IPS-18a (cell line): ENCODE measurements at regions not wholly inside any gene's neighbourhood (a gene's known extent, or its start where the extent isn't known, plus 50 kb on each side); places are given as distances from the start of the nearest gene placed in this dataset.

Source experiments
- H3K27ac ChIP-seq: one replicate; pipeline ENCODE4 v1.5.1; 2013; ENCODE audit warnings: low read length
- H3K27me3 ChIP-seq: one replicate; pipeline ENCODE4 v1.6.1; 2013; ENCODE audit warnings: mild to moderate bottlenecking, low read length; ENCODE audit not compliant: control insufficient read depth, insufficient read depth
- H3K36me3 ChIP-seq: one replicate; pipeline ENCODE4 v1.6.1; 2013; ENCODE audit warnings: low read depth, low read length; ENCODE audit not compliant: control insufficient read depth
- H3K4me1 ChIP-seq: one replicate; pipeline ENCODE4 v1.6.1; 2013; ENCODE audit warnings: low read depth, low read length; ENCODE audit not compliant: control insufficient read depth
- H3K4me3 ChIP-seq: one replicate; pipeline ENCODE4 v1.5.1; 2013; ENCODE audit warnings: low read length
- H3K9ac ChIP-seq: one replicate; pipeline ENCODE4 v1.6.1; 2013; ENCODE audit warnings: mild to moderate bottlenecking, low read length, moderate library complexity
- H3K9me3 ChIP-seq: one replicate; pipeline ENCODE4 v1.6.1; 2013; ENCODE audit warnings: low read depth, low read length; ENCODE audit not compliant: control insufficient read depth

DNA sequence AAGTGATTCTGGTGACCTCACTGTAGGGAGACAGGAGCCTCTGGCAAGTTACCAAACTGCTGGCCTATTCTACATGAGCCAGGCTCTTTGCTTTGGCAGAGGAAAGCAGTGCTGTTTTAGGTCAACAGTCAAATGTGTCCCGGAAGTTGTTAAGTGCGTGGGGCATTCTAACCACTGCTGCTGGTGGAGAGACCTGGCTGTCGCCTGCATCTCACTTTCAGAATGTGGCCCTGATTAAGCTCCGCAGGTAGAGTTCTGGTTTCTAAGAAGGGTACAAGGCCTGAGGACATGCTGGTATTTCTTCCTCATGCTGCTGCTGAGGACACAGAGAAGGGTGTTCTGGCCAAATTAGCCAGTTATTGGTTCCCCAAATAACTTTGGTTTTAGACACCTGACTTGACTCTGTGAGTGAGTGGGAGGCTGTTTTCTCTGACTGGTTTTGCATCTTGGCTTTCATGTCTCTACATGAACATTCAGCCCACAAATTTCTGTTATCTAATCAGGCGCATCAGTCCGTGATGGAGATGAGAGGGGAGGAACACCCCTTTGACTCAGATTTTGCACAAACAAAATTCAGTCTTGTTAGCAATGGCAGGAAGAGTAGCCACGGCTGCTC, 120.8 kb downstream of the LMO4 start:
- no peak overlapping the region for H3K27ac ChIP-seq
- no peaks in the 10 kb centered on the region for H3K9me3 ChIP-seq
- no peak overlapping the region for H3K4me3 ChIP-seq
- no peaks in the 10 kb centered on the region for H3K36me3 ChIP-seq
- H3K9ac ChIP-seq = no peak overlapping the region
- H3K27me3 ChIP-seq = no peaks in the 10 kb centered on the region
- H3K4me1 ChIP-seq = peaks cover 5% of the 10 kb centered on the region

DNA sequence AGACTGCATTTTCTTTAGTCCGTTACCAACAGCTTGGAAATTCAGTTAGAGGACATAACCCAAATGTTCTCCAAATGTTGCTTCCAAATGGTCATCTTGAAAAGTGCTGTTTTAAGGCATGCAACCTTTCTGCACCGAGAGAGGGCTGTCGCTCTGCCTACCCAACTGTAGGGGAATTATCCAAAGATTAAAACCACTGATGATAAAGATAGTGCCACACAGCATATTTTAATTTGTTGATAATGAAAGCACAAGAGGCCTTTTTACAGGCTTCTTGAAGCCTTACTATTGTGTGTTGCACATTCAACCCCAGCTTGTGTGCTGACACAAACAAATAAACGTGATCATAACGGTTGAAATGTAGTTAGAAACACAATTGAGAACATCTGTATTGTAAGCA, 121.5 kb downstream of the LMO4 start:
- Histone ChIP-seq H3K9me3 (peaks cover 4% of the 10 kb centered on the region), H3K4me3 (no peak overlapping the region), H3K27me3 (no peaks in the 10 kb centered on the region), H3K9ac (no peak overlapping the region), H3K4me1 (peaks cover 5% of the 10 kb centered on the region), H3K27ac (no peak overlapping the region), H3K36me3 (no peaks in the 10 kb centered on the region)

DNA sequence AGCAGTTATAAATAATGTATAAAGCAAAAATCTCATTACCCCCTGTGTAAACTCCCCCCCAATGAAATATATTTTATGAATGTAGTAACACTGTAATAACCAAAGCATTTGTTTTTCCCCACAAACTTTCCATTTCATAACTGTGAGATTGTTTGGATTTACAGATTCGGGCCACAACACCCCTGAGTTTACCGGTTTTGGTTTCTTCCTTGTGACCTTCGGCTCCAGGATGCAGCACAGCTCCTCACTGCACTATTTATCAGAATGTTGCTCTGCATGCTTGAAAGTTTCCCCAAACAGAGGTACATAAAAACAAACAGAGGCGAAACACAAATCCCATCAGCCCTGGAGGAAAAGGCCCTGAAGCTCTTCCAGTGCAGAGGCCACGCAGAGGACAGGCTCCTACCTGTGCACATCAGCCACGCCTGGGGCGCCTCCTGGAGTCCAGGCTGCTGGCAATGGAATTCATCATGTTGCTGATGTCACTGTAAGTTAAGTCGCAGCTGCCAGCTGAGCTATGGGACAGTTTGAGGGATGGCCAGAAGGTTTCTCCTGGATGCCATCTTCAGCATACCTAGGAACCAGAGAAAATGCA, 122.0 kb downstream of the LMO4 start:
- Histone ChIP-seq H3K9me3 (peaks cover 4% of the 10 kb centered on the region), H3K27me3 (no peaks in the 10 kb centered on the region), H3K36me3 (no peaks in the 10 kb centered on the region), H3K27ac (no peak overlapping the region), H3K9ac (no peak overlapping the region), H3K4me3 (no peak overlapping the region), H3K4me1 (peaks cover 5% of the 10 kb centered on the region)

DNA sequence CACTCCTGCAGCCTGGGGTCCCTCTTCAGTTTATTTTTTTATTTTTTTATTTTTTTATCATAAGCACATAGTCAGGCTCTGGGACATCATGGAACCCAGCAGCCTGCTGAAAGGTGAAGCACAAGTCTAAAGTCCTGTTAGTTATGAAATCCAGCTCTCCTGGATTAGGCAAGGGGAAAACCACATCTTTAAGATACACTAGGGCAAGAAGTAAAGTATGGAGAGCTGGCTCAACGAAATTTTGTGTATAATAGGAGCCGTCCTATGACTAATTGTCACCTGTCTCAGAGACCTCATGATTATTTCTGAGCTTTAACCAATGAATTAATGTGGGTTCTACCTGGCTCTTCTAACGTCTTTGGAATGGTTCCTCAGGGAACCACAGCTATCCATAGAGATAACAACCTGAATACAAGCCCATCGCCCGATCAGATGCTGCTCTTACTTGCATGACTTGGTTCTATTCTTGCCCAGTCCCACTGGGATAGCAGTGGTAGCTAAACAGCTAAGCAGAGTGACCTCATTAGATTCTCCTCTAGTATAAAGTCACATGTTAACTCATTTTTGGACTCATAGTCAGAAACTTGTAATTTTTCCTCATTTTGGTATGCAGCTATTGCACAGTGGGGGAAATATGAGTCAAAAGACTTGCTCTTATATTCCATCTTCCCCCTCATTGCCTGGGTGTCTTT, 122.7 kb downstream of the LMO4 start:
- Histone ChIP-seq H3K9me3 (peaks cover 4% of the 10 kb centered on the region), H3K9ac (no peak overlapping the region), H3K27ac (no peak overlapping the region), H3K4me3 (no peak overlapping the region), H3K4me1 (peaks cover 5% of the 10 kb centered on the region), H3K27me3 (no peaks in the 10 kb centered on the region), H3K36me3 (no peaks in the 10 kb centered on the region)

DNA sequence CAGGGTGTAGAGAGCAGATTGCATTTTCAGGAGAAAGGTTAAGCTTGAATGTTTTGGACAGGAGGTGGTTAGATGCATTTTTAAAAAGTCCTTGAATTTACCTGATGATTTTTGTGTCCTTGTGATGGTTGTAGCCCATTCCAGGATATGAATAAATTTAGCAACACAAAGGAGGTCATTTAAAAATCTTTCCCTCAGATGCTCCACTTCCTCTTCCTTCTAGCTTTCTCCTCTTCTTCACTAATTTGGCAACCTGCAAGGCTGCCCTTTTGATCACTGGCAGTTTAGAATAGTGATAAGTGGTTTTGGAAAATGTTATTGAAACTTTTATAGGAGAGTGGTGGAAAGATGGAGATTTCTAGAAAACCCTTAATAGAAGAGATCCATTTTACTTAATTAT, 124.0 kb downstream of the LMO4 start:
- Histone ChIP-seq H3K9me3 (peaks cover 8% of the 10 kb centered on the region), H3K36me3 (no peaks in the 10 kb centered on the region), H3K27me3 (no peaks in the 10 kb centered on the region), H3K4me3 (no peak overlapping the region), H3K9ac (no peak overlapping the region), H3K4me1 (peaks cover 5% of the 10 kb centered on the region), H3K27ac (no peak overlapping the region)

DNA sequence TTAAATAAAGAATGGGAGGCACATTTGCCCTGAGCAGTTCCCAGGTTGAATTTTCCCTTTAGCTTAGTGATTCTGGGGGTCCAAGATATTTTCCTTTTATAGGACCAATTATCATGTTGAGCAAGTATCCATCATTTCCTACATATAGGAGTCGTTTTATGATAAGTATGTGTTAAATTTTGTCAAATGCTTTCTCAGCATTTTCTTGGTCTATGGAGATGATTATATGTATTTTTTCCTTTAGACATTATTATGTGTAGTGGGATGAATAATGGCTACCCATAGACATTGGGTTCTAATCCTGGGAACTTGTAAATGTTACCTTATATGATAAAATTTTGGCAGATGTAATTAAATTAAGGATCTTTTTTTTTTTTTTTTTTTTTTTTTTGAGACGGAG, 128.7 kb downstream of the LMO4 start:
- Histone ChIP-seq H3K9me3 (peaks cover 8% of the 10 kb centered on the region), H3K9ac (no peak overlapping the region)

DNA sequence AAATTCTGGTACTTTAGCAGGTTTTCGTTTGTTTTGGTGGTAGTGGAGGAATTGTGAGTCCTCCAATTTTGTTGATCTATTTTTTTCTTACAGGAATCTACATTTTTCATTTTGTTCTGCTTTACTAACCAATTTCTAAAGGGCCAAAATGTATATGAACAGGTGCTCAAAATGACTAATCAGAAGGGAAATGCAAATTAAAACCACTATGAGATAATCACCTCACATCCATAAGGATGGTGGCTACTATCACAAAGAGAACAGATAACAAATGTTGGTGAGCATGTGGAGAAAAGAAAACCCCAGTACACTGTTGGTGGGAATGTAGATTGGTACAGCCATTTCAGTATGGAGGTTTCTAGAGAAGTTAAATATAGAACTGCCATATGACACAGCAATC, 134.2 kb downstream of the LMO4 start:
- Histone ChIP-seq H3K4me3 (no peak overlapping the region), H3K9me3 (no peaks in the 10 kb centered on the region), H3K4me1 (peaks cover 9% of the 10 kb centered on the region), H3K9ac (no peak overlapping the region), H3K27me3 (no peaks in the 10 kb centered on the region), H3K27ac (no peak overlapping the region), H3K36me3 (no peaks in the 10 kb centered on the region)

More for the DNA sequence above, 128.7 kb downstream of the LMO4 start:
- H3K36me3 ChIP-seq = no peaks in the 10 kb centered on the region
- H3K27ac ChIP-seq = no peak overlapping the region
- no peaks in the 10 kb centered on the region for H3K27me3 ChIP-seq
- H3K4me3 ChIP-seq = no peak overlapping the region
- no peaks in the 10 kb centered on the region for H3K4me1 ChIP-seq

DNA sequence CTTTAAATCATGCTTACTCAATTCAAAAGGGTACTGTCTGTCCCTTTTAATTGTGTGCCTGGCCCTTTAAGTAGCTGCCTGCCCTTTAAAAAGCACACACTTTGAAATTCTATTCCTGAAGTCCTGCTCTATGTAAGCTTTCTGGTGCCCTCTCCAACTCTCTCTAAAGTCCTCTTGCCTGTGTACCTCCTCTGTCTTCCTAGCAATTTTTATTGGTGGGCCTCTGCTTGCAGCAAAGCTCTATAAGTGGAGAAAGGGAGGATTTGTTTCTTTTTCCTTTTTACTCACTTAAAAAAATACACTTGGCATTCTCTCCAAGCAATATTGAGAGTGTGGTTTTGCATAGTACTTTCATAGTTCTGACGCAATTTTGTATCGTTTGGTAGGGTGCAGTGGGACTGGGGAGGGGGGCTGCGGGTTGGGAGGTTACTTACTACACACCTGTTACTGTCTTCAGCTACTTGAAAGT, 135.4 kb downstream of the LMO4 start:
- H3K27ac ChIP-seq = no peak overlapping the region
- no peaks in the 10 kb centered on the region for H3K9me3 ChIP-seq
- H3K27me3 ChIP-seq = no peaks in the 10 kb centered on the region
- H3K9ac ChIP-seq = no peak overlapping the region
- H3K4me3 ChIP-seq = no peak overlapping the region
- H3K4me1 ChIP-seq = peaks cover 9% of the 10 kb centered on the region
- no peaks in the 10 kb centered on the region for H3K36me3 ChIP-seq

DNA sequence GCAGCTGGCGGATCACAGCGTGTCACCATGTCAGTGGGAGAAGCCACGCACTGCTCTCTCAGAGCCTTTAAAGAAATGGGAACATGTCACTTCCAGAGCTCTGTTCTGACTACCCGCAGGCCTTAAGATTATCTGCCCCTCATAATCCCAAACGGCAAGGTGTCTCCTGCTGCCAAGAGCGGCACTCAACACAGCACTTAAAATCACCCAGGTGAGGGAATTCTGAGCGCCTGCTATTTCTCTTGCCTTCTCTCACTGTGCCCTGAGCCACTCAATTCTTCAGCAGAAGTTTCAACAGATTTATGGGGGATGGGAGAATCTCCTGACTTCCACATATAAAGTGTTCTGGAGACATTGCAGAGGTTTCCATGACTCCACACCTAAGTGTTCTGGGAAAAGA, 137.9 kb downstream of the LMO4 start:
- Histone ChIP-seq H3K4me1 (peaks cover 9% of the 10 kb centered on the region), H3K9me3 (no peaks in the 10 kb centered on the region), H3K36me3 (no peaks in the 10 kb centered on the region), H3K9ac (no peak overlapping the region), H3K27ac (no peak overlapping the region), H3K27me3 (no peaks in the 10 kb centered on the region), H3K4me3 (no peak overlapping the region)

DNA sequence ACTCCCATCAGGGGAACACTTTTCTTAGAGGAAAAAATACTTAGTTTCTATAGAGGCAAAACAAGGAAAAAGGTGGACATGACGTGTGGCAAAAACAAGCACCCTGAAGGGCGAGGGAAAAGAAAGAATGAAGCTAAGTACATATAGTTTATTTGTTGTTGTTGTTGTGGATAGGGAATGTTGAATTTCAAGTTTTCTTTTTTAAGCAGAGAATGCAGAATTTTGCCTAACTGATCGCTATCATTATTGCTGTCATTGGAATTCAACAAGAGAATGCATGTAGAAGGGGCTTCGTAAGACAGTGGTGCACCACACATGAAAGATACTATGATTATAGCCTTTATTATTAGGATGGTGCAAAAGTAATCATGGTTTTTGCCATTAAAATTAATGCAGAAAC, 144.0 kb downstream of the LMO4 start:
- Histone ChIP-seq H3K4me1 (peaks cover 10% of the 10 kb centered on the region), H3K27ac (no peak overlapping the region), H3K4me3 (no peak overlapping the region), H3K36me3 (no peaks in the 10 kb centered on the region), H3K9me3 (no peaks in the 10 kb centered on the region), H3K9ac (no peak overlapping the region), H3K27me3 (no peaks in the 10 kb centered on the region)

DNA sequence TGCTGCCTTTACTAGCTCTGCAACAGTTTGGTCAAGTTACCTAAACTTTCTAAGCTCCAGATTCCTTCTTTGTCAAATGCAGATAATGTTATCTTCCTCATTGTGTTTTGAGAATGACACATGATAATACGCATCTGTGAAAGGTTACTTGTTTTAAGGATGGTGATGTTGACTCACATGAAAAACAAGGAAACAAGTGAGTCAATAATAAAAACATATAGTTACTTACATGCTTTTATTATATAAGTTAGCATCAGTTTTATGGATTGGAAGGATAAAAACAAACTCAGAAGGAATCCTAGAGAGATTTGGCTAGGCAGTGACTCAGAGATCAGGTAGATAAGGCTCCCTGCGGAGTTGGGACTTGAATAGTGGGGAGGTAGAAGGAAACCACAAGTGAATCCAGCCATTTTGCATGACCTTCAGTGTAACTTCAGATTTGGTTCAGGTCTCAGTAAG, 144.6 kb downstream of the LMO4 start:
- H3K4me1 ChIP-seq = peaks cover 10% of the 10 kb centered on the region
- no peaks in the 10 kb centered on the region for H3K27me3 ChIP-seq
- no peaks in the 10 kb centered on the region for H3K9me3 ChIP-seq
- H3K9ac ChIP-seq = no peak overlapping the region
- H3K36me3 ChIP-seq = no peaks in the 10 kb centered on the region
- H3K4me3 ChIP-seq = no peak overlapping the region
- no peak overlapping the region for H3K27ac ChIP-seq

DNA sequence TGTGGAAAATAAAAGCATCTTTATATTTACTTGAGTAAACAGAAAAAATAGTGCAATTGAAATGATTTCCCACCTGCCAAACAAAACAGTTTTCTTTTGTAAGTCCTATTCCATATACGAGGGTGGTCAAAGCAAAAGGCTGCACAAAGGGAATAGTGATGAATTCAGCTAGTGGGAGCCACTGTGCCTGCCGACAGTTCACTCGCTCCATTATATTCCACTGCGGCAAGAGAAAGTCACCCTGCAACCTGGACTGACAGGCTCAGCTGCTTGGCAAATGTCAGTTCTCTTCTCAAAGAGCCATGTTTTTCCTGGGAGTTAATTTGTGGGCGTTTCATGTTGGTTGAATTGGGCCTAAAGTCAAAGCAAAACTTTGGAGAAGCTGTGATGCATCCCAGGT, 145.4 kb downstream of the LMO4 start:
- no peaks in the 10 kb centered on the region for H3K9me3 ChIP-seq
- no peak overlapping the region for H3K4me3 ChIP-seq
- H3K9ac ChIP-seq = no peak overlapping the region
- peaks cover 10% of the 10 kb centered on the region for H3K4me1 ChIP-seq
- no peak overlapping the region for H3K27ac ChIP-seq
- no peaks in the 10 kb centered on the region for H3K36me3 ChIP-seq
- H3K27me3 ChIP-seq = no peaks in the 10 kb centered on the region
